SK-N-SH treated with all-trans-retinoic acid at 6 μM for 48 hours (cell line): ENCODE measurements at regions not wholly inside any gene's neighbourhood (a gene's known extent, or its start where the extent isn't known, plus 50 kb on each side); places are given as distances from the start of the nearest gene placed in this dataset.

Experiments used
- ATAC-seq: fragments of 200-7000 bp; cut with Tn5 transposase; 3 replicates; pipeline ENCODE4 v1.9.1; 2020; ENCODE audit warnings: mild to moderate bottlenecking, moderate library complexity
- ARNTL ChIP-seq: fragments of 450-650 bp; formaldehyde crosslinking; IDR thresholded peaks from 2 replicates; pipeline ENCODE4 v1.5.0; 2020; ENCODE audit warnings: low read depth, mild to moderate bottlenecking, moderate library complexity, borderline replicate concordance
- BACH2 ChIP-seq: fragments of 250-450 bp; sonication (Bioruptor Pico); IDR thresholded peaks from 2 replicates; pipeline ENCODE4 v1.9.0; 2021; ENCODE audit warnings: mild to moderate bottlenecking, borderline replicate concordance
- CSDC2 ChIP-seq: fragments of 250-450 bp; sonication (Bioruptor Pico); IDR thresholded peaks from 2 replicates; pipeline ENCODE4 v1.5.0; 2020; ENCODE audit warnings: mild to moderate bottlenecking, moderate library complexity
- GLIS3 ChIP-seq: fragments of 250-450 bp; sonication (Bioruptor Pico); IDR thresholded peaks from 2 replicates; pipeline ENCODE4 v1.5.0; 2020; ENCODE audit warnings: mild to moderate bottlenecking, moderate library complexity
- ISL1 ChIP-seq: fragments of 250-450 bp; sonication (Bioruptor Pico); IDR thresholded peaks from 2 replicates; pipeline ENCODE4 v2.1.2; 2022; ENCODE audit warnings: mild to moderate bottlenecking, moderate library complexity
- OSR1 ChIP-seq: fragments of 250-450 bp; sonication (Bioruptor Pico); IDR thresholded peaks from 2 replicates; pipeline ENCODE4 v1.8.0; 2022; ENCODE audit warnings: moderate library complexity, mild to moderate bottlenecking, inconsistent platforms
- PPARA ChIP-seq: fragments of 250-450 bp; sonication (Bioruptor Pico); IDR thresholded peaks from 2 replicates; pipeline ENCODE4 v1.5.0; 2020; ENCODE audit warnings: mild to moderate bottlenecking, borderline replicate concordance
- RARB ChIP-seq: fragments of 250-450 bp; sonication (Bioruptor Pico); IDR thresholded peaks from 2 replicates; pipeline ENCODE4 v1.8.0; 2021; ENCODE audit warnings: mild to moderate bottlenecking, moderate library complexity
- SNAI2 ChIP-seq: fragments of 250-450 bp; sonication (Bioruptor Pico); IDR thresholded peaks from 2 replicates; pipeline ENCODE4 v1.5.0; 2020; ENCODE audit warnings: mild to moderate bottlenecking, moderate library complexity
- TCF4 ChIP-seq: fragments of 250-450 bp; sonication (Bioruptor Pico); IDR thresholded peaks from 2 replicates; pipeline ENCODE4 v1.8.0; 2021; ENCODE audit warnings: mild to moderate bottlenecking, moderate library complexity, borderline replicate concordance
- TOX ChIP-seq: fragments of 250-450 bp; sonication (Bioruptor Pico); IDR thresholded peaks from 2 replicates; pipeline ENCODE4 v1.8.0; 2021; ENCODE audit warnings: mild to moderate bottlenecking, moderate library complexity, borderline replicate concordance
- ZFP3 ChIP-seq: fragments of 250-450 bp; sonication (Bioruptor Pico); IDR thresholded peaks from 2 replicates; pipeline ENCODE4 v1.5.0; 2020; ENCODE audit warnings: mild to moderate bottlenecking, moderate library complexity
- ZFP30 ChIP-seq: fragments of 450-650 bp; formaldehyde crosslinking; IDR thresholded peaks from 2 replicates; pipeline ENCODE4 v1.5.0; 2022; ENCODE audit warnings: mild to moderate bottlenecking, moderate library complexity
- ZNF565 ChIP-seq: fragments of 450-650 bp; formaldehyde crosslinking; conservative IDR thresholded peaks from 2 replicates; pipeline ENCODE4 v1.5.0; 2020; ENCODE audit warnings: low read depth, mild to moderate bottlenecking, moderate library complexity
- ZNF70 ChIP-seq: fragments of 450-650 bp; formaldehyde crosslinking; IDR thresholded peaks from 2 replicates; pipeline ENCODE4 v1.5.0; 2020; ENCODE audit warnings: mild to moderate bottlenecking, moderate library complexity
- ZNF8 ChIP-seq: fragments of 450-650 bp; formaldehyde crosslinking; IDR thresholded peaks from 2 replicates; pipeline ENCODE4 v1.5.0; 2020; ENCODE audit warnings: mild to moderate bottlenecking, moderate library complexity
- TF ChIP-seq, protein P1 (sequence below): fragments of 250-450 bp; sonication (Bioruptor Pico); IDR thresholded peaks from 2 replicates; pipeline ENCODE4 v1.5.1; 2020; ENCODE audit warnings: low read depth, mild to moderate bottlenecking, moderate library complexity
- TF ChIP-seq, protein P2 (sequence below): fragments of 250-450 bp; sonication (Bioruptor Pico); IDR thresholded peaks from 2 replicates; pipeline ENCODE4 v1.5.1; 2021; ENCODE audit warnings: mild to moderate bottlenecking, moderate library complexity
- TF ChIP-seq, protein P3 (sequence below): fragments of 250-450 bp; sonication (Bioruptor Pico); IDR thresholded peaks from 2 replicates; pipeline ENCODE4 v1.8.0; 2020; ENCODE audit warnings: mild to moderate bottlenecking, moderate library complexity, borderline replicate concordance
- TF ChIP-seq, protein P4 (sequence below): fragments of 250-450 bp; sonication (Bioruptor Pico); IDR thresholded peaks from 2 replicates; pipeline ENCODE4 v1.5.0; 2020; ENCODE audit warnings: mild to moderate bottlenecking, moderate library complexity
- TF ChIP-seq, protein P5 (sequence below): fragments of 250-450 bp; sonication (Bioruptor Pico); IDR thresholded peaks from 2 replicates; pipeline ENCODE4 v1.8.0; 2021; ENCODE audit warnings: low read depth, mild to moderate bottlenecking, moderate library complexity, borderline replicate concordance

DNA sequence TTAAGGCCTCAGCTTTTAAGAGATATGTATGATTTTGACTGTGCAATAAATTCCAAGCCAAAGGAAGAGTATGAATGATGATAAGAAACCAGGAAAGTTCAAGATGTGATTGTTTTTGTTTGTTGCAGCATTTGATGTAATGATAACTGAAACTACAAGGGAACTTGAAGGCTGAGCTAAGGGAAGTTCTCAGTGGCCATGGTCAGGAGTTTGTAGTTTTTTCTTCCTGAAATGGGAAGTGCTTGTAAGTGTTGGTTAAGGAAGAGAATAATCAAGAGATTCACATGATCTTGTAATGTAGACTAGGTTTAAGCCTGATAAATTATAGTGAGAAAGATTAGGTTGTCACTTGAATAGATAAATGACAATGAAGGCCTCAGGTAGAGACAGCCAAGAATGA, 53.4 kb downstream of the PTCHD4 start:
- no peak for ATAC-seq
- TF ChIP-seq, protein P1, sequence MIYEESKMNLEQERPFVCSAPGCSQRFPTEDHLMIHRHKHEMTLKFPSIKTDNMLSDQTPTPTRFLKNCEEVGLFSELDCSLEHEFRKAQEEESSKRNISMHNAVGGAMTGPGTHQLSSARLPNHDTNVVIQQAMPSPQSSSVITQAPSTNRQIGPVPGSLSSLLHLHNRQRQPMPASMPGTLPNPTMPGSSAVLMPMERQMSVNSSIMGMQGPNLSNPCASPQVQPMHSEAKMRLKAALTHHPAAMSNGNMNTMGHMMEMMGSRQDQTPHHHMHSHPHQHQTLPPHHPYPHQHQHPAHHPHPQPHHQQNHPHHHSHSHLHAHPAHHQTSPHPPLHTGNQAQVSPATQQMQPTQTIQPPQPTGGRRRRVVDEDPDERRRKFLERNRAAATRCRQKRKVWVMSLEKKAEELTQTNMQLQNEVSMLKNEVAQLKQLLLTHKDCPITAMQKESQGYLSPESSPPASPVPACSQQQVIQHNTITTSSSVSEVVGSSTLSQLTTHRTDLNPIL (CRISPR knock-in tag), result no peak
- TF ChIP-seq ZFP3 (CRISPR knock-in tag) (no peak), ISL1 (CRISPR knock-in tag) (no peak), PPARA (CRISPR knock-in tag) (no peak), OSR1 (CRISPR knock-in tag) (no peak), ZNF70 (CRISPR knock-in tag) (no peak), SNAI2 (no peak), BACH2 (CRISPR knock-in tag) (no peak), TOX (CRISPR knock-in tag) (no peak), ZNF8 (CRISPR knock-in tag) (no peak), ZFP30 (CRISPR knock-in tag) (no peak), GLIS3 (CRISPR knock-in tag) (no peak), ZNF565 (CRISPR knock-in tag) (no peak)
- TF ChIP-seq, protein P2, sequence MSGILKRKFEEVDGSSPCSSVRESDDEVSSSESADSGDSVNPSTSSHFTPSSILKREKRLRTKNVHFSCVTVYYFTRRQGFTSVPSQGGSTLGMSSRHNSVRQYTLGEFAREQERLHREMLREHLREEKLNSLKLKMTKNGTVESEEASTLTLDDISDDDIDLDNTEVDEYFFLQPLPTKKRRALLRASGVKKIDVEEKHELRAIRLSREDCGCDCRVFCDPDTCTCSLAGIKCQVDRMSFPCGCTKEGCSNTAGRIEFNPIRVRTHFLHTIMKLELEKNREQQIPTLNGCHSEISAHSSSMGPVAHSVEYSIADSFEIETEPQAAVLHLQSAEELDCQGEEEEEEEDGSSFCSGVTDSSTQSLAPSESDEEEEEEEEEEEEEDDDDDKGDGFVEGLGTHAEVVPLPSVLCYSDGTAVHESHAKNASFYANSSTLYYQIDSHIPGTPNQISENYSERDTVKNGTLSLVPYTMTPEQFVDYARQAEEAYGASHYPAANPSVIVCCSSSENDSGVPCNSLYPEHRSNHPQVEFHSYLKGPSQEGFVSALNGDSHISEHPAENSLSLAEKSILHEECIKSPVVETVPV, result no peak
- TF ChIP-seq, protein P3, sequence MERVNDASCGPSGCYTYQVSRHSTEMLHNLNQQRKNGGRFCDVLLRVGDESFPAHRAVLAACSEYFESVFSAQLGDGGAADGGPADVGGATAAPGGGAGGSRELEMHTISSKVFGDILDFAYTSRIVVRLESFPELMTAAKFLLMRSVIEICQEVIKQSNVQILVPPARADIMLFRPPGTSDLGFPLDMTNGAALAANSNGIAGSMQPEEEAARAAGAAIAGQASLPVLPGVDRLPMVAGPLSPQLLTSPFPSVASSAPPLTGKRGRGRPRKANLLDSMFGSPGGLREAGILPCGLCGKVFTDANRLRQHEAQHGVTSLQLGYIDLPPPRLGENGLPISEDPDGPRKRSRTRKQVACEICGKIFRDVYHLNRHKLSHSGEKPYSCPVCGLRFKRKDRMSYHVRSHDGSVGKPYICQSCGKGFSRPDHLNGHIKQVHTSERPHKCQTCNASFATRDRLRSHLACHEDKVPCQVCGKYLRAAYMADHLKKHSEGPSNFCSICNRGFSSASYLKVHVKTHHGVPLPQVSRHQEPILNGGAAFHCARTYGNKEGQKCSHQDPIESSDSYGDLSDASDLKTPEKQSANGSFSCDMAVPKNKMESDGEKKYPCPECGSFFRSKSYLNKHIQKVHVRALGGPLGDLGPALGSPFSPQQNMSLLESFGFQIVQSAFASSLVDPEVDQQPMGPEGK (CRISPR knock-in tag), result no peak
- TF ChIP-seq, protein P4, sequence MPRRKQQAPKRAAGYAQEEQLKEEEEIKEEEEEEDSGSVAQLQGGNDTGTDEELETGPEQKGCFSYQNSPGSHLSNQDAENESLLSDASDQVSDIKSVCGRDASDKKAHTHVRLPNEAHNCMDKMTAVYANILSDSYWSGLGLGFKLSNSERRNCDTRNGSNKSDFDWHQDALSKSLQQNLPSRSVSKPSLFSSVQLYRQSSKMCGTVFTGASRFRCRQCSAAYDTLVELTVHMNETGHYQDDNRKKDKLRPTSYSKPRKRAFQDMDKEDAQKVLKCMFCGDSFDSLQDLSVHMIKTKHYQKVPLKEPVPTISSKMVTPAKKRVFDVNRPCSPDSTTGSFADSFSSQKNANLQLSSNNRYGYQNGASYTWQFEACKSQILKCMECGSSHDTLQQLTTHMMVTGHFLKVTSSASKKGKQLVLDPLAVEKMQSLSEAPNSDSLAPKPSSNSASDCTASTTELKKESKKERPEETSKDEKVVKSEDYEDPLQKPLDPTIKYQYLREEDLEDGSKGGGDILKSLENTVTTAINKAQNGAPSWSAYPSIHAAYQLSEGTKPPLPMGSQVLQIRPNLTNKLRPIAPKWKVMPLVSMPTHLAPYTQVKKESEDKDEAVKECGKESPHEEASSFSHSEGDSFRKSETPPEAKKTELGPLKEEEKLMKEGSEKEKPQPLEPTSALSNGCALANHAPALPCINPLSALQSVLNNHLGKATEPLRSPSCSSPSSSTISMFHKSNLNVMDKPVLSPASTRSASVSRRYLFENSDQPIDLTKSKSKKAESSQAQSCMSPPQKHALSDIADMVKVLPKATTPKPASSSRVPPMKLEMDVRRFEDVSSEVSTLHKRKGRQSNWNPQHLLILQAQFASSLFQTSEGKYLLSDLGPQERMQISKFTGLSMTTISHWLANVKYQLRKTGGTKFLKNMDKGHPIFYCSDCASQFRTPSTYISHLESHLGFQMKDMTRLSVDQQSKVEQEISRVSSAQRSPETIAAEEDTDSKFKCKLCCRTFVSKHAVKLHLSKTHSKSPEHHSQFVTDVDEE (CRISPR knock-in tag), result no peak

DNA sequence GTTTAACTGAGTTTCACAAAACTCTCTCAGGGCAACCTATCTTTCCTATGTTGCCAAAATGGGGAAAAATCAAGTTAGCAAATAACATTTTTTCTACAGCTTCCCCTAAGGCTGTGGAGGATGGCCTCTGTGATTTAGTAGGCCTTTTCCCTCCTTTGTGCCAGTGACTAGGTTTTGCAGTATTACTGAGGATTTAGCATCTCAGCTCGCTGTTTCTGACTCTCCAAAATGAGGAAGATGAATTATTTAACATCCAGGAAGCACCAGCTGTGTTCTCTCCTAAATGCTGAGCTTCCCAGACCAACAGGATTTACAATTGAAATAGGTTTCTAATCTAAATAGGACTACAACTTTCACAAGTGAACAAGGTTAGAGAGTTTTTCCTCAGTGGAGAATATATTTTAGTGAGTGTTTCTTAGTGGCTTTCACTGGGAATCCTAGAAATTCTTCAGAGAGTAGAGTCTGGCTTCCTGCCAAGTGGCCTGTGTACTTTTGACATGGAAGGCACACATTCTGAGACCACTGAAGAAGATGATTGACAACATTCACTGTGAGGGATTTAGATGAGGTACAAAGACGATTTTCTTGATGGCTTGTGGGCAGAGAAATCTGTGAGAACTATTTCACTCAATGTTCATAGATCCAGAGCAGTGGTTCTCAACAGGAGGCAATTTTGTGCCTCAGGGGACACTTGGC, 62.4 kb downstream of the PTCHD4 start:
- TF ChIP-seq PPARA (CRISPR knock-in tag) (no peak), ISL1 (CRISPR knock-in tag) (no peak), GLIS3 (CRISPR knock-in tag) (no peak)
- TF ChIP-seq, protein P2, result no peak
- TF ChIP-seq, protein P5, sequence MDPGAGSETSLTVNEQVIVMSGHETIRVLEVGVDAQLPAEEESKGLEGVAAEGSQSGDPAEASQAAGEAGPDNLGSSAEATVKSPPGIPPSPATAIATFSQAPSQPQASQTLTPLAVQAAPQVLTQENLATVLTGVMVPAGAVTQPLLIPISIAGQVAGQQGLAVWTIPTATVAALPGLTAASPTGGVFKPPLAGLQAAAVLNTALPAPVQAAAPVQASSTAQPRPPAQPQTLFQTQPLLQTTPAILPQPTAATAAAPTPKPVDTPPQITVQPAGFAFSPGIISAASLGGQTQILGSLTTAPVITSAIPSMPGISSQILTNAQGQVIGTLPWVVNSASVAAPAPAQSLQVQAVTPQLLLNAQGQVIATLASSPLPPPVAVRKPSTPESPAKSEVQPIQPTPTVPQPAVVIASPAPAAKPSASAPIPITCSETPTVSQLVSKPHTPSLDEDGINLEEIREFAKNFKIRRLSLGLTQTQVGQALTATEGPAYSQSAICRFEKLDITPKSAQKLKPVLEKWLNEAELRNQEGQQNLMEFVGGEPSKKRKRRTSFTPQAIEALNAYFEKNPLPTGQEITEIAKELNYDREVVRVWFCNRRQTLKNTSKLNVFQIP (CRISPR knock-in tag), result no peak
- ATAC-seq, result no peak

DNA sequence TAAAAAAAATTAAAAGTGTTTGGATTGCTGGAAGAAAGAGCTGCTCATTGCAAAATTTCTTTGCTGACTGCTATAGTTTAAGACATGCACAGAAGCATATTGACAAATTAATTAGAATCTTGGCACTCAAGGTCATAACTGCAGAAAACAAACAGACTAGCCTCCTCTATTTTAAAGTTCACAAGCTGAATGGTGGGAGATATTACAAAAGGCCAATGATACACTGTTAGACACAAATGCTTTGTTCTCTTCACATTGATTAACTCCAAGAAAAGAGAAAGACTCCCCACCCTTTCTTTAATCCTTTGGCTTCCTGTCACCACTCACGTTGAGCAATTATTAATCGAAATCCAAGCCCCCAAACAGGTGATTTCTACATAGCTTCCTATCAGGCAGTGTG, 69.1 kb downstream of the PTCHD4 start:
- no peak for ATAC-seq
- TF ChIP-seq TOX (CRISPR knock-in tag) (no peak), SNAI2 (no peak), ISL1 (CRISPR knock-in tag) (no peak), ZNF8 (CRISPR knock-in tag) (no peak), TCF4 (CRISPR knock-in tag) (no peak), ARNTL (CRISPR knock-in tag) (no peak), CSDC2 (CRISPR knock-in tag) (no peak), OSR1 (CRISPR knock-in tag) (no peak), RARB (CRISPR knock-in tag) (no peak)
- TF ChIP-seq, protein P2, result no peak
- TF ChIP-seq, protein P1 (CRISPR knock-in tag), result no peak
